Uterus (tissue), 3 donors: ENCODE measurements at regions not wholly inside any gene's neighbourhood (a gene's known extent, or its start where the extent isn't known, plus 50 kb on each side); places are given as distances from the start of the nearest gene placed in this dataset.

Experiments used
- DNase-seq, 2 donors: peaks; one replicate each; pipeline ENCODE4 v3.0.0-alpha.2; 2019 to 2020
- H3K27ac ChIP-seq, 2 donors: fragments of 200-600 bp; sonication (generic); 1 replicate in 1 of 2; 2 replicates in 1 of 2; pipeline ENCODE4 v1.5.1; 2016 to 2018
- H3K27me3 ChIP-seq, 2 donors: fragments of 200-600 bp; sonication (generic); one replicate each; pipeline ENCODE4 v1.5.1; 2018 to 2019; ENCODE audit warnings: control low read depth in 1 of 2
- H3K36me3 ChIP-seq, 2 donors: fragments of 200-600 bp; sonication (generic); one replicate each; pipeline ENCODE4 v1.5.1; 2019; ENCODE audit warnings: control low read depth in 1 of 2
- H3K4me1 ChIP-seq, 2 donors: fragments of 200-600 bp; sonication (generic); one replicate each; pipeline ENCODE4 v1.5.1; 2018 to 2019; ENCODE audit warnings: control low read depth in 1 of 2
- H3K4me3 ChIP-seq, 2 donors: fragments of 200-600 bp; sonication (generic); 1 replicate in 1 of 2; 2 replicates in 1 of 2; pipeline ENCODE4 v1.5.1; 2018 to 2019; ENCODE audit warnings: mild to moderate bottlenecking in 1 of 2
- H3K9me3 ChIP-seq, 2 donors: fragments of 200-600 bp; sonication (generic); one replicate each; pipeline ENCODE4 v1.5.1; 2019; ENCODE audit warnings: control low read depth in 1 of 2
- POLR2A ChIP-seq, 2 donors: fragments of 450-650 bp; IDR thresholded peaks; one replicate each; pipeline ENCODE4 v1.6.1; 2016; ENCODE audit warnings: antibody characterized with exemption in 2 of 2, mild to moderate bottlenecking in 1 of 2, moderate library complexity in 1 of 2
- intact Hi-C: fragments of 100-400 bp; cut with DNase I; formaldehyde crosslinking; loops from one replicate; pipeline ENCODE4 v1.15.1; 2023; ENCODE audit warnings: low total_unique reads
- TF ChIP-seq, protein P1 (sequence below), 4 experiments: fragments of 200-600 bp in 2 of 4; fragments of 450-650 bp in 2 of 4; sonication (generic) in 2 of 4; IDR thresholded peaks; one replicate each; pipeline ENCODE4 v1.5.1; 2016 to 2019; ENCODE audit warnings: antibody characterized with exemption in 4 of 4, mild to moderate bottlenecking in 2 of 4, moderate library complexity in 1 of 4
- donor health status: DM: yes; HTN: yes; CAD: no.

DNA sequence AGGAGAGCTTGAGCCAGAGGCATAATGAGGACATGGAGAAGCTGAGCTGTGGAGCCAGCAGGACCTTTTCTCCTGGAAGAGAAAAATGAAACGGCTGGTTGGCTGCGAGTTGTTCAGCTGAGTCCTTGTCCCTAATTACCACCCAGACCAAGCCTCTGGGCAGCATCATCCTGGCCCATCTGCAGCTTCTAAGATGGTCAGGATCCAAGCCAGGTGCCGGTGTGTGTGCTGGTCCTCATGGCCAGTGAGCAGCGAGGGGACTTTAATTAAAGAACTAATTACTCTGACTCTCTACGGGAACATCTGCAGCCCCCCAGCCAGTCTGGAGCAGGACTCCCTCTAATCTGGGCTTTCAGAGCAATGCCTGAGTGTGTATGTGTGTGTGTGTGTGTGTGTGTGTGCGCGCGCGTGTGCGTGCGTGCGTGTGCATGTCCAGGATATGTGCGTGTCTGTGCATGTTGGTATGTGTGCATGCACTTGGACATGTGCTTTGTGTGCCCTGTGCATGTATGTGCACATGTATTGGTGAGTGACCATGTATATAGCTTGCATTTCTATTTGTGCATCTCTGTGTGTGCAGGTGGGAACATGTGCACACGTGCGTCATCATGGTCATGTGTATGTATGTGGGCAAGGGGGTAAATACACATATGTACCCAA, 173.9 kb downstream of the DHX35 start:
- Histone ChIP-seq H3K4me3 (no peak overlapping the region), H3K9me3 (no peaks in the 10 kb centered on the region), H3K4me1 (no peaks in the 10 kb centered on the region), H3K27ac (no peak overlapping the region), H3K36me3 (no peaks in the 10 kb centered on the region), H3K27me3 (no peaks in the 10 kb centered on the region)
- intact Hi-C loops, result no loop called here
- DNase-seq, result no peak
- TF ChIP-seq POLR2A (IDR thresholded peaks at IDR 0.05), result no peak
- TF ChIP-seq, protein P1, sequence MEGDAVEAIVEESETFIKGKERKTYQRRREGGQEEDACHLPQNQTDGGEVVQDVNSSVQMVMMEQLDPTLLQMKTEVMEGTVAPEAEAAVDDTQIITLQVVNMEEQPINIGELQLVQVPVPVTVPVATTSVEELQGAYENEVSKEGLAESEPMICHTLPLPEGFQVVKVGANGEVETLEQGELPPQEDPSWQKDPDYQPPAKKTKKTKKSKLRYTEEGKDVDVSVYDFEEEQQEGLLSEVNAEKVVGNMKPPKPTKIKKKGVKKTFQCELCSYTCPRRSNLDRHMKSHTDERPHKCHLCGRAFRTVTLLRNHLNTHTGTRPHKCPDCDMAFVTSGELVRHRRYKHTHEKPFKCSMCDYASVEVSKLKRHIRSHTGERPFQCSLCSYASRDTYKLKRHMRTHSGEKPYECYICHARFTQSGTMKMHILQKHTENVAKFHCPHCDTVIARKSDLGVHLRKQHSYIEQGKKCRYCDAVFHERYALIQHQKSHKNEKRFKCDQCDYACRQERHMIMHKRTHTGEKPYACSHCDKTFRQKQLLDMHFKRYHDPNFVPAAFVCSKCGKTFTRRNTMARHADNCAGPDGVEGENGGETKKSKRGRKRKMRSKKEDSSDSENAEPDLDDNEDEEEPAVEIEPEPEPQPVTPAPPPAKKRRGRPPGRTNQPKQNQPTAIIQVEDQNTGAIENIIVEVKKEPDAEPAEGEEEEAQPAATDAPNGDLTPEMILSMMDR (IDR thresholded peaks at IDR 0.05), result no peak

DNA sequence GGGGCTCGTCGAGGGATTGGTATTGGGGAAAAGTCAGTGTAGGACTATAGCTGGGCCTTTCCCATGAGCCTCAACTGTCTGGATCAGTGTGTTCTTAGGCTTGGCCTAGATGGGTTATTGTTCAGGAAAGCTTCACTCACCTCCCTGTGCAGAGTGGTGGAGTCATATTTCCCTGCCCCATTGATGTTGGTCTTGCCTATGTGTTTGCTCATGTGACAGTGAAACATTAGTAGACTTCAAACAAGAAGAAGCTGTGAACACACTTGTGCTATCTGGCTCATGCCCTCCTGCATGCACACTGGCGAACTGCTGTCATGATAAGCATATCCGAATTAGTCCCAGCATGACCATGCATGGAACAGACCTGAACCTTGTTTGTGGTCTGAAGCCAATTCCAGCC, 171.1 kb downstream of the DHX35 start:
- Histone ChIP-seq H3K27me3 (no peaks in the 10 kb centered on the region), H3K27ac (no peak overlapping the region), H3K9me3 (no peaks in the 10 kb centered on the region), H3K36me3 (no peaks in the 10 kb centered on the region), H3K4me3 (no peak overlapping the region), H3K4me1 (no peaks in the 10 kb centered on the region)
- TF ChIP-seq POLR2A (IDR thresholded peaks at IDR 0.05), result no peak
- TF ChIP-seq, protein P1 (IDR thresholded peaks at IDR 0.05), result no peak
- intact Hi-C loops, result no loop called here
- no peak for DNase-seq

DNA sequence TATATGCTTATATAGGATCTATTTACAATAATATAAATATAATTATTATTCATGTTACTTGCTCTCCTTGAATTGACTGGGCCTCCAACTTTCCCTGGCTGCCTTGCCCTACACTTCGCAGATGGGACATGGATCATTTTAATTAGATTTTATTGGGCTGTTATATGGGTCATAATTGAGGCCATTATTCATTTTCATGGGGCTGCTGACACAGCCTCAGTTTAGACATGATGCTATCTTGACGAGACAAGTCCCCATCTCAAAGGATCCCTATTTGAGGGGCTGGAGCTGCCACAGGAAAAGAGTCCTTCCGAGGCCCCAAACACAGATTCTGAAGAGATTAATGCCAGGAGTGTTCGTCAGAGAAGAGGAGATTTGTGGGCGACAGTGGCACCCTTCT, 170.4 kb downstream of the DHX35 start:
- DNase-seq, result no peak
- intact Hi-C loops, result no loop called here
- Histone ChIP-seq H3K4me3 (no peak overlapping the region), H3K27ac (no peak overlapping the region), H3K27me3 (no peaks in the 10 kb centered on the region), H3K9me3 (no peaks in the 10 kb centered on the region), H3K36me3 (no peaks in the 10 kb centered on the region), H3K4me1 (no peaks in the 10 kb centered on the region)
- TF ChIP-seq POLR2A (IDR thresholded peaks at IDR 0.05), result no peak
- TF ChIP-seq, protein P1 (IDR thresholded peaks at IDR 0.05), result no peak

DNA sequence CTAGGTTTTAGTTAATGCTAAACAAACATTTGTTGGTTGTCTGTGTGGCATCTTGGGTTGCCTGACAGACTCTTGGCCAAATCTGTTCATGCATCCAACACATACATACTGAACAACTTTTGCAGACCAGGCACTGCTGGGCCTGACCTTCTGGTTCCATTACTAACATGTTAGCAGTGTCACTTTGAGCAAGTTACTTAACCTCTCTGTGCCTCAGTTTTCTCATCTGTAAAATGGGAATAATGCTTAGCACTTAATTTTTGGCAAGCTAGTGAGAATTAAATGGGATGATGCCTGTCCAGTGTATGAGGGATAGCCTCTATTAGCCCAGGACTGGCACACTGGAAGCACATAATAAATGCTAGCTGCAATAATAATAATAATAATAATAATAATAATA, 169.9 kb downstream of the DHX35 start:
- no peaks in the 10 kb centered on the region for H3K9me3 ChIP-seq
- intact Hi-C loops, result no loop called here
- no peak overlapping the region for H3K4me3 ChIP-seq
- no peak overlapping the region for H3K27ac ChIP-seq
- H3K27me3 ChIP-seq, result no peaks in the 10 kb centered on the region
- no peaks in the 10 kb centered on the region for H3K4me1 ChIP-seq
- TF ChIP-seq, protein P1 (IDR thresholded peaks at IDR 0.05), result no peak
- TF ChIP-seq POLR2A (IDR thresholded peaks at IDR 0.05), result no peak
- no peak for DNase-seq
- H3K36me3 ChIP-seq, result no peaks in the 10 kb centered on the region

DNA sequence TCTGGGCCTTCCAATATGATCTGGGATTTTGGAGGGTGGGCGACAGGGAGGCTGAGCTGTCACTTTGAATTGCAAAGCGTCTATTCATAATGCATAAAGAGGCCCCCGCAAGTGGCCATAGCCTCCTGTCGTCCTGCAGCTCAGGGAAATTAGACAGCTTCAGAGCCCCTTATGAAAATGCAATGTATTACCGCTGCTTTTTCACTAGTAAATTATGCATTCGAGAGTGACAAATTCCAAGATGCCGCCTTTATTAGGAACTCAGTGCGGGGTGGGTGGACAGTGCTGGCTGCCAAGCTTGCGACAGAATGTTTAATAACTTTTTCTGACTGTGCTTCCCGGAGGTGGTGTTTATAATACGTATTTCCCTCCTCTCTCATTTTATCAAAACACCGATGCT, 168.5 kb downstream of the DHX35 start:
- Histone ChIP-seq H3K36me3 (no peaks in the 10 kb centered on the region), H3K27ac (no peak overlapping the region), H3K4me3 (no peak overlapping the region), H3K27me3 (no peaks in the 10 kb centered on the region), H3K4me1 (no peaks in the 10 kb centered on the region), H3K9me3 (no peaks in the 10 kb centered on the region)
- no peak for DNase-seq
- intact Hi-C loops, result no loop called here
- TF ChIP-seq, protein P1 (IDR thresholded peaks at IDR 0.05), result no peak
